Smooth muscle cell (in vitro differentiated cells): ENCODE measurements at regions not wholly inside any gene's neighbourhood (a gene's known extent, or its start where the extent isn't known, plus 50 kb on each side); places are given as distances from the start of the nearest gene placed in this dataset.
"Not testable (repeated sequence)": the region's sequence is repeated elsewhere in the genome, so short reads cannot be mapped to it uniquely, and the experiment has no call there.

Experiments used
- DNase-seq: peaks from one replicate; lab custom pipeline; 2025; ENCODE audit not compliant: unreplicated experiment; lab: John Stamatoyannopoulos, UW
- H2AFZ ChIP-seq: fragments of 200-600 bp; sonication (generic); 2 replicates; pipeline ENCODE4 v1.6.0; 2016; ENCODE audit warnings: antibody characterized with exemption, low read depth, mild to moderate bottlenecking
- H3F3A ChIP-seq: fragments of 200-600 bp; sonication (generic); 2 replicates; pipeline ENCODE4 v1.6.0; 2017; ENCODE audit warnings: antibody characterized with exemption, low read depth
- H3K27ac ChIP-seq: fragments of 200-600 bp; sonication (generic); 2 replicates; pipeline ENCODE4 v1.5.1; 2016; ENCODE audit warnings: low read depth, mild to moderate bottlenecking
- H3K27me3 ChIP-seq: fragments of 200-600 bp; sonication (generic); 2 replicates; pipeline ENCODE4 v1.6.1; 2016; ENCODE audit warnings: low read depth, mild to moderate bottlenecking
- H3K36me3 ChIP-seq: fragments of 200-600 bp; sonication (generic); 2 replicates; pipeline ENCODE4 v1.5.1; 2016; ENCODE audit warnings: low read depth
- H3K4me1 ChIP-seq: fragments of 200-600 bp; sonication (generic); 2 replicates; pipeline ENCODE4 v1.5.1; 2016; ENCODE audit warnings: low read depth
- H3K4me2 ChIP-seq: fragments of 200-600 bp; sonication (generic); 2 replicates; pipeline ENCODE4 v1.6.0; 2016; ENCODE audit warnings: mild to moderate bottlenecking
- H3K4me3 ChIP-seq: fragments of 200-600 bp; sonication (generic); 2 replicates; pipeline ENCODE4 v1.5.1; 2016; ENCODE audit warnings: mild to moderate bottlenecking
- H3K79me2 ChIP-seq: fragments of 200-600 bp; sonication (generic); 2 replicates; pipeline ENCODE4 v1.6.0; 2016; ENCODE audit warnings: low read depth, mild to moderate bottlenecking
- H3K9ac ChIP-seq: fragments of 200-600 bp; sonication (generic); 2 replicates; pipeline ENCODE4 v1.6.0; 2016; ENCODE audit warnings: low read depth
- H3K9me3 ChIP-seq: fragments of 200-600 bp; sonication (generic); replicated peaks from 2 replicates; pipeline ENCODE4 v1.5.1; 2016; ENCODE audit warnings: low read depth
- H4K20me1 ChIP-seq: fragments of 200-600 bp; sonication (generic); 2 replicates; pipeline ENCODE4 v1.6.0; 2016; ENCODE audit warnings: low read depth
- WGBS: methylation state at CpG from one replicate; pipeline ENCODE4 v1.1.7; 2016; ENCODE audit warnings: low lambda C conversion rate; 5-methylcytosine and 5-hydroxymethylcytosine counted together
- TF ChIP-seq, protein P1 (sequence below): fragments of 200-600 bp; sonication (generic); IDR thresholded peaks from 2 replicates; pipeline ENCODE4 v1.5.1; 2017; ENCODE audit warnings: borderline replicate concordance, mild to moderate bottlenecking, antibody characterized with exemption; ENCODE audit not compliant: insufficient read depth, poor library complexity, severe bottlenecking

- no peak overlapping the region for H2AFZ ChIP-seq
Measured at GRCh38 chr17:62219221-62219899, 154.3 kb upstream of the MED13 start.

GRCh38 chr17:62216847-62217246, 151.8 kb upstream of the MED13 start:
- H3K27ac ChIP-seq: no peak overlapping the region
- no peaks in the 10 kb centered on the region for H3K36me3 ChIP-seq
- H2AFZ ChIP-seq: no peak overlapping the region
- H4K20me1 ChIP-seq: no peaks in the 10 kb centered on the region
- no peak overlapping the region for H3K4me2 ChIP-seq
- no peaks in the 10 kb centered on the region for H3F3A ChIP-seq
- H3K4me1 ChIP-seq: no peaks in the 10 kb centered on the region
- no peak for DNase-seq
- no peaks in the 10 kb centered on the region for H3K9me3 ChIP-seq
- TF ChIP-seq, protein P1, sequence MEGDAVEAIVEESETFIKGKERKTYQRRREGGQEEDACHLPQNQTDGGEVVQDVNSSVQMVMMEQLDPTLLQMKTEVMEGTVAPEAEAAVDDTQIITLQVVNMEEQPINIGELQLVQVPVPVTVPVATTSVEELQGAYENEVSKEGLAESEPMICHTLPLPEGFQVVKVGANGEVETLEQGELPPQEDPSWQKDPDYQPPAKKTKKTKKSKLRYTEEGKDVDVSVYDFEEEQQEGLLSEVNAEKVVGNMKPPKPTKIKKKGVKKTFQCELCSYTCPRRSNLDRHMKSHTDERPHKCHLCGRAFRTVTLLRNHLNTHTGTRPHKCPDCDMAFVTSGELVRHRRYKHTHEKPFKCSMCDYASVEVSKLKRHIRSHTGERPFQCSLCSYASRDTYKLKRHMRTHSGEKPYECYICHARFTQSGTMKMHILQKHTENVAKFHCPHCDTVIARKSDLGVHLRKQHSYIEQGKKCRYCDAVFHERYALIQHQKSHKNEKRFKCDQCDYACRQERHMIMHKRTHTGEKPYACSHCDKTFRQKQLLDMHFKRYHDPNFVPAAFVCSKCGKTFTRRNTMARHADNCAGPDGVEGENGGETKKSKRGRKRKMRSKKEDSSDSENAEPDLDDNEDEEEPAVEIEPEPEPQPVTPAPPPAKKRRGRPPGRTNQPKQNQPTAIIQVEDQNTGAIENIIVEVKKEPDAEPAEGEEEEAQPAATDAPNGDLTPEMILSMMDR: no peak
- H3K27me3 ChIP-seq: peaks cover 4% of the 10 kb centered on the region
- H3K79me2 ChIP-seq: no peaks in the 10 kb centered on the region
- 93% methylated on average over 8 of the region's 8 CpGs for WGBS
- H3K4me3 ChIP-seq: no peak overlapping the region
- no peak overlapping the region for H3K9ac ChIP-seq

More at GRCh38 chr17:62219221-62219899, 154.3 kb upstream of the MED13 start:
- H3K4me1 ChIP-seq: no peaks in the 10 kb centered on the region
- no peak for DNase-seq
- no peaks in the 10 kb centered on the region for H3K36me3 ChIP-seq
- no peaks in the 10 kb centered on the region for H4K20me1 ChIP-seq
- peaks cover under 1% of the 10 kb centered on the region for H3K27me3 ChIP-seq
- H3F3A ChIP-seq: no peaks in the 10 kb centered on the region
- no peak overlapping the region for H3K4me3 ChIP-seq
- H3K9me3 ChIP-seq: no peaks in the 10 kb centered on the region
- H3K9ac ChIP-seq: no peak overlapping the region
- WGBS: 92% methylated on average over 7 of the region's 7 CpGs
- TF ChIP-seq, protein P1: no peak
- H3K4me2 ChIP-seq: no peak overlapping the region
- no peaks in the 10 kb centered on the region for H3K79me2 ChIP-seq
- no peak overlapping the region for H3K27ac ChIP-seq

DNA sequence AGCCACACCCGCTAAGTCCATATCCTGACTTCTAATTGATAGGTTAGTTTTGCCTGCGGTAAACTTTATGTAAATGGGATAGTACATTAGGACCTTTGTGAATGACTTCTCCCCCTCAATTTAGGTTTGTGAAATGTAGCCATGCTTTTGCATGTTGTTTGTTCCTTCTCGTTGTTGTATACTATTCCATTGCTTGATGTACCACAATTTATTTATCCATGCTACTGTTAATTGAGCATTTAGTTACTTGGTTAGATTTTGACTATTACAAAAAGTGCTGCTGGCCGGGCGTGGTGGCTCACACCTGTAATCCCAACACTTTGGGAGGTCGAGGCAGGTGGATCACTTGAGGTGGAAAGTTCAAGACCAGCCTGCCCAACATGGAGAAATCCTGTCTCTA, 150.8 kb upstream of the MED13 start:
- not testable (repeated sequence) for H3K9ac ChIP-seq, H3F3A ChIP-seq, H3K27me3 ChIP-seq, H3K36me3 ChIP-seq, H3K4me2 ChIP-seq, H3K4me3 ChIP-seq, DNase-seq, H3K79me2 ChIP-seq, H3K27ac ChIP-seq, H2AFZ ChIP-seq, H3K4me1 ChIP-seq, H3K9me3 ChIP-seq, H4K20me1 ChIP-seq
- 89% methylated on average over 6 of the region's 6 CpGs for WGBS

DNA sequence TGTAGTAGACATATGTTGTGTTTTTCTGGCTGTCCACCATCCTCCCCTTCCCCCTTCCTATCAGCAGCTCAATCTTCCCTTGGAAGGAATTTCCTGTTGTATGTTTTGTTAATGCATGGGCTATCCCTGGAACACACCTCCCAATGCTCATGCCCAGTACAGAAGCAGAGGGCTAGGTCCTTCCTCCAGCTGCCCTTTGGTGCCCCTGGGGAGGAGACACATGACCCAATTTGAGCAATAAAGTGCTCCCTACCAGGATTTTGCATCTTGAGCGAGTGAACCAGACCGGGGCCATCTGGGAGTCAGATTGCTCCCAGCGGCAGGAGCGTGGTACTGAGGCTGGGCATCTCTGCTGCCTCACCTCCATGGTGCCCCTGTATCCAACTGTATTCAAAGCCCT, 141.5 kb upstream of the MED13 start:
- Histone ChIP-seq H4K20me1 (no peaks in the 10 kb centered on the region), H2AFZ (no peak overlapping the region), H3K4me2 (no peak overlapping the region), H3K4me1 (no peaks in the 10 kb centered on the region), H3K27ac (no peak overlapping the region), H3K4me3 (no peak overlapping the region), H3K9me3 (no peaks in the 10 kb centered on the region), H3K9ac (no peak overlapping the region), H3K79me2 (no peaks in the 10 kb centered on the region), H3K27me3 (no peaks in the 10 kb centered on the region), H3K36me3 (no peaks in the 10 kb centered on the region), H3F3A (no peaks in the 10 kb centered on the region)
- no peak for DNase-seq
- WGBS: 94% methylated on average over 4 of the region's 4 CpGs
- TF ChIP-seq, protein P1: no peak

DNA sequence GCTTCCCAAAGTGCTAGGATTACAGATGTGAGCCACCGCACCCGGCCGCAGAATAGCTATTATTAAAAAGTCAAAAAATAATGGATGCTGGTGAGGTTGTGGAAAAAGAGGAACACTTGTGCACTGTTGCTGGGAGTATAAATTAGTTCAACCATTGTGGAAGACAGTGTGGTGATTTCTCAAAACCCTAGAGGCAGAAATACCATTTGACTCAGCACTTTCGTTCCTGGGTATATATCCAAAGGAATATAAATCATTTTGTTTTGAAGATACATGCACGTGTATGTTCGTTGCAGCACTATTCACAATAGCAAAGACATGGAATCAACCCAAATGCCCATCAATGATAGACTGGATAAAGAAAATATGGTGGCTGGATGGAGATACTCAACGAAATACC, 132.1 kb upstream of the MED13 start:
- not testable (repeated sequence) for H3K79me2 ChIP-seq, DNase-seq, H3K36me3 ChIP-seq, H3K4me1 ChIP-seq, H3K4me3 ChIP-seq, H3K9me3 ChIP-seq, H3K4me2 ChIP-seq, H2AFZ ChIP-seq, H3K27ac ChIP-seq, H3F3A ChIP-seq, H4K20me1 ChIP-seq, H3K27me3 ChIP-seq, H3K9ac ChIP-seq
- 86% methylated on average over 7 of the region's 7 CpGs for WGBS

DNA sequence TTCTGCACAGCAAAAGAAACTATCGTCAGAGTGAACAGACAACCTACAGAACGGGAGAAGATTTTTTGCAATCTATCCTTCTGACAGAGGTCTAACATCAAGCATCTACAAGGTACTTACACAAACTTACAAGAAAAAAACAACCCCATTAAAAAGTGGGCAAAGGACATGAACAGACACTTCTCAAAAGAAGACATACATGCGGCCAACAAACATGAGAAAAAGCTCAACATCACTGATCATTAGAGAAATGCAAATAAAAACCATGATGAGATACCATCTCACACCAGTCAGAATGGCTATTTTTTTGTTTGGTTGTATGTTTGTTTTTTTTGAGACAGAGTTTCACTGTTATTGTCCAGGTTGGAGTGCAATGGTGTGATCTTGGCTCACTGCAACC, 131.5 kb upstream of the MED13 start:
- H2AFZ ChIP-seq, DNase-seq, H4K20me1 ChIP-seq, H3K9me3 ChIP-seq, H3K4me1 ChIP-seq, H3K4me2 ChIP-seq, H3K27ac ChIP-seq, H3K4me3 ChIP-seq, H3K9ac ChIP-seq, H3K79me2 ChIP-seq, H3K27me3 ChIP-seq, H3K36me3 ChIP-seq, H3F3A ChIP-seq: not testable (repeated sequence)
- 94% methylated on average over 3 of the region's 3 CpGs for WGBS
